ENCODE measurements at regions not wholly inside any gene's neighbourhood (a gene's known extent, or its start where the extent isn't known, plus 50 kb on each side); places are given as distances from the start of the nearest gene placed in this dataset.
"Not testable (repeated sequence)": the region's sequence is repeated elsewhere in the genome, so short reads cannot be mapped to it uniquely, and the experiment has no call there.

- H3K4me1 Mint-ChIP-seq (ENCODE audit: unreplicated experiment) = no peaks in the 10 kb centered on the region
- H3K9me3 Mint-ChIP-seq (ENCODE audit: unreplicated experiment) = peaks cover 11% of the 10 kb centered on the region
- H3K27me3 Mint-ChIP-seq (ENCODE audit: unreplicated experiment) = peaks cover 1% of the 10 kb centered on the region
- TF ChIP-seq CTCF (IDR thresholded peaks at IDR 0.05; ENCODE audit: unreplicated experiment) = no peak
- no peak for DNase-seq (ENCODE audit: low spot score)
- H3K27ac Mint-ChIP-seq (ENCODE audit: unreplicated experiment) = no peak overlapping the region
- peaks cover 5% of the 10 kb centered on the region for H3K36me3 Mint-ChIP-seq (ENCODE audit: low read depth, unreplicated experiment)
- no peak overlapping the region for H3K4me3 Mint-ChIP-seq (ENCODE audit: unreplicated experiment)
These were observed 230.8 kb downstream of the CYLC2 start for GRCh38 chr9:103225702-103226646.

- H3K27ac Mint-ChIP-seq (ENCODE audit: unreplicated experiment) = no peak overlapping the region
- peaks cover 1% of the 10 kb centered on the region for H3K27me3 Mint-ChIP-seq (ENCODE audit: unreplicated experiment)
- no peak for DNase-seq (ENCODE audit: low spot score)
- no peak for TF ChIP-seq CTCF (IDR thresholded peaks at IDR 0.05; ENCODE audit: unreplicated experiment)
- peaks cover 5% of the 10 kb centered on the region for H3K36me3 Mint-ChIP-seq (ENCODE audit: low read depth, unreplicated experiment)
- H3K9me3 Mint-ChIP-seq (ENCODE audit: unreplicated experiment) = peaks cover 10% of the 10 kb centered on the region
- no peak overlapping the region for H3K4me3 Mint-ChIP-seq (ENCODE audit: unreplicated experiment)
- H3K4me1 Mint-ChIP-seq (ENCODE audit: unreplicated experiment) = no peaks in the 10 kb centered on the region
These were observed 231.5 kb downstream of the CYLC2 start for GRCh38 chr9:103226647-103227013.

GRCh38 chr9:103237571-103238109 is 242.5 kb downstream of the CYLC2 start:
- not testable (repeated sequence) for DNase-seq (ENCODE audit: low spot score); H3K27me3 Mint-ChIP-seq (ENCODE audit: unreplicated experiment); H3K27ac Mint-ChIP-seq (ENCODE audit: unreplicated experiment)

GRCh38 chr9:103242025-103242424 is 246.9 kb downstream of the CYLC2 start:
- DNase-seq (ENCODE audit: low spot score) = no peak
- no peaks in the 10 kb centered on the region for H3K36me3 Mint-ChIP-seq (ENCODE audit: low read depth, unreplicated experiment)
- H3K9me3 Mint-ChIP-seq (ENCODE audit: unreplicated experiment) = peaks cover 4% of the 10 kb centered on the region
- H3K4me3 Mint-ChIP-seq (ENCODE audit: unreplicated experiment) = no peak overlapping the region
- TF ChIP-seq CTCF (IDR thresholded peaks at IDR 0.05; ENCODE audit: unreplicated experiment) = no peak
- no peaks in the 10 kb centered on the region for H3K27me3 Mint-ChIP-seq (ENCODE audit: unreplicated experiment)
- no peak overlapping the region for H3K27ac Mint-ChIP-seq (ENCODE audit: unreplicated experiment)
- H3K4me1 Mint-ChIP-seq (ENCODE audit: unreplicated experiment) = no peaks in the 10 kb centered on the region

More at GRCh38 chr9:103237571-103238109, 242.5 kb downstream of the CYLC2 start:
- H3K36me3 Mint-ChIP-seq (ENCODE audit: low read depth, unreplicated experiment); H3K4me3 Mint-ChIP-seq (ENCODE audit: unreplicated experiment); H3K4me1 Mint-ChIP-seq (ENCODE audit: unreplicated experiment): not testable (repeated sequence)
- H3K9me3 Mint-ChIP-seq (ENCODE audit: unreplicated experiment) = peaks cover 14% of the 10 kb centered on the region

GRCh38 chr9:103242486-103242885 is 247.4 kb downstream of the CYLC2 start:
- H3K27me3 Mint-ChIP-seq (ENCODE audit: unreplicated experiment) = no peaks in the 10 kb centered on the region
- no peak for TF ChIP-seq CTCF (IDR thresholded peaks at IDR 0.05; ENCODE audit: unreplicated experiment)
- H3K4me1 Mint-ChIP-seq (ENCODE audit: unreplicated experiment) = no peaks in the 10 kb centered on the region
- H3K27ac Mint-ChIP-seq (ENCODE audit: unreplicated experiment) = no peak overlapping the region
- H3K9me3 Mint-ChIP-seq (ENCODE audit: unreplicated experiment) = no peaks in the 10 kb centered on the region
- DNase-seq (ENCODE audit: low spot score) = no peak
- no peak overlapping the region for H3K4me3 Mint-ChIP-seq (ENCODE audit: unreplicated experiment)
- no peaks in the 10 kb centered on the region for H3K36me3 Mint-ChIP-seq (ENCODE audit: low read depth, unreplicated experiment)
